ENCODE measurements at regions not wholly inside any gene's neighbourhood (a gene's known extent, or its start where the extent isn't known, plus 50 kb on each side); places are given as distances from the start of the nearest gene placed in this dataset.

DNA sequence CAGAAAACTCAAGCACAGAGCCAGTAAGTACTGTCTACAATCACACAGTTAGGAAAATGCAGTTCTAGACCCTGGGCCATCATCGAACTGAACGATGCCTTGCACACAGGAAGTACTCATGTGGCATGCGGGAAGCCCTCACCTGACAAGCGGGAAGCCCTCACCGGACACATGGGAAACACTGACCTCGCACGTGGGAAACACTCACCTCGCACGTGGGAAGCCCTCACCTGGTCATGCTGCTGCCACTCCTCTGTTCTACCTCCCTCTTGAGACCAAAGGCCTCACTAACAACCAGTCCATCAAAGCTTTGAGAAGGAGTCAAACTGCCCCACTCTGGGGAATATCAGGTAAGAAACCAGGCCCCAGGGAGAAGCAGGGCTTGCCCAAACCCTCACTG, 105.6 kb upstream of the PTPRT start:
- no peaks in the 10 kb centered on the region for H3K27me3 ChIP-seq (ENCODE audit: insufficient read depth, low read length)
- no peak overlapping the region for H2AFZ ChIP-seq (ENCODE audit: low read length)
- TF ChIP-seq EZH2 (IDR thresholded peaks at IDR 0.05; ENCODE audit: borderline replicate concordance, low read length) = no peak
- TF ChIP-seq, protein P1, sequence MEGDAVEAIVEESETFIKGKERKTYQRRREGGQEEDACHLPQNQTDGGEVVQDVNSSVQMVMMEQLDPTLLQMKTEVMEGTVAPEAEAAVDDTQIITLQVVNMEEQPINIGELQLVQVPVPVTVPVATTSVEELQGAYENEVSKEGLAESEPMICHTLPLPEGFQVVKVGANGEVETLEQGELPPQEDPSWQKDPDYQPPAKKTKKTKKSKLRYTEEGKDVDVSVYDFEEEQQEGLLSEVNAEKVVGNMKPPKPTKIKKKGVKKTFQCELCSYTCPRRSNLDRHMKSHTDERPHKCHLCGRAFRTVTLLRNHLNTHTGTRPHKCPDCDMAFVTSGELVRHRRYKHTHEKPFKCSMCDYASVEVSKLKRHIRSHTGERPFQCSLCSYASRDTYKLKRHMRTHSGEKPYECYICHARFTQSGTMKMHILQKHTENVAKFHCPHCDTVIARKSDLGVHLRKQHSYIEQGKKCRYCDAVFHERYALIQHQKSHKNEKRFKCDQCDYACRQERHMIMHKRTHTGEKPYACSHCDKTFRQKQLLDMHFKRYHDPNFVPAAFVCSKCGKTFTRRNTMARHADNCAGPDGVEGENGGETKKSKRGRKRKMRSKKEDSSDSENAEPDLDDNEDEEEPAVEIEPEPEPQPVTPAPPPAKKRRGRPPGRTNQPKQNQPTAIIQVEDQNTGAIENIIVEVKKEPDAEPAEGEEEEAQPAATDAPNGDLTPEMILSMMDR (IDR thresholded peaks at IDR 0.05; ENCODE audit: low read length) = no peak
- no peaks in the 10 kb centered on the region for H3K36me3 ChIP-seq (ENCODE audit: insufficient read depth, low read length)
- H4K20me1 ChIP-seq (ENCODE audit: insufficient read depth, low read length) = no peaks in the 10 kb centered on the region
- no peak overlapping the region for H3K27ac ChIP-seq (ENCODE audit: low read depth, low read length, poor library complexity, severe bottlenecking)
- no peaks in the 10 kb centered on the region for H3K79me2 ChIP-seq (ENCODE audit: insufficient read depth, low read length)
- no peaks in the 10 kb centered on the region for H3K9me2 ChIP-seq (ENCODE audit: low read depth, low read length)
- no peak overlapping the region for H3K9ac ChIP-seq (ENCODE audit: low read length)
- H3K9me3 ChIP-seq (ENCODE audit: low read length) = no peaks in the 10 kb centered on the region
- no peaks in the 10 kb centered on the region for H3K4me1 ChIP-seq (ENCODE audit: insufficient read depth, low read length, severe bottlenecking)
- H3K4me3 ChIP-seq (ENCODE audit: low read depth, low read length, poor library complexity, severe bottlenecking) = no peak overlapping the region
- H3K4me2 ChIP-seq (ENCODE audit: low read length) = no peak overlapping the region
- H3F3A ChIP-seq (ENCODE audit: insufficient read depth, low read length) = no peaks in the 10 kb centered on the region

DNA sequence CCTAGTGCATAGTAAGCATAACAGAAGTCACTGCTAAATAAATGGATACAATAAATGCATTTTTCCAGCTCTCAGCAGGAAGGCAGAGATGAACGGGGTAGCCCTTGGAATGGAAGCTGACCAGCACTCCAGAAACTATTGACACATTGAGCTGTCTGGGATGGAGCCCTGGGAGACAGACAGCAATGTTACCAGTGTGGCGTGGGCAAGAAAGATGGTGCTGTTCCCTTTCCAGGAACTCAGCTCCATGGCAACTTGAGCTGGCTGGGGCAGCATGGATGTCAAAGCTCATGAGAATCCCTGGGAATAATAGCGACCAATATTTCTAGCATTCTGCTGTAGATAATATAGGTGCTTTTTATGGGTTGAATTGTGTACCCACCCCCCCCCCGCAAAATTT, 104.3 kb upstream of the PTPRT start:
- Histone ChIP-seq H2AFZ (ENCODE audit: low read length) (no peak overlapping the region), H3K36me3 (ENCODE audit: insufficient read depth, low read length) (no peaks in the 10 kb centered on the region), H3K4me3 (ENCODE audit: low read depth, low read length, poor library complexity, severe bottlenecking) (no peak overlapping the region), H3K27ac (ENCODE audit: low read depth, low read length, poor library complexity, severe bottlenecking) (no peak overlapping the region), H3K4me2 (ENCODE audit: low read length) (no peak overlapping the region), H4K20me1 (ENCODE audit: insufficient read depth, low read length) (no peaks in the 10 kb centered on the region), H3K27me3 (ENCODE audit: insufficient read depth, low read length) (no peaks in the 10 kb centered on the region), H3K9ac (ENCODE audit: low read length) (no peak overlapping the region), H3K4me1 (ENCODE audit: insufficient read depth, low read length, severe bottlenecking) (no peaks in the 10 kb centered on the region), H3K79me2 (ENCODE audit: insufficient read depth, low read length) (no peaks in the 10 kb centered on the region), H3K9me2 (ENCODE audit: low read depth, low read length) (no peaks in the 10 kb centered on the region), H3K9me3 (ENCODE audit: low read length) (no peaks in the 10 kb centered on the region), H3F3A (ENCODE audit: insufficient read depth, low read length) (no peaks in the 10 kb centered on the region)
- TF ChIP-seq EZH2 (IDR thresholded peaks at IDR 0.05; ENCODE audit: borderline replicate concordance, low read length) = no peak
- TF ChIP-seq, protein P1 (IDR thresholded peaks at IDR 0.05; ENCODE audit: low read length) = no peak

DNA sequence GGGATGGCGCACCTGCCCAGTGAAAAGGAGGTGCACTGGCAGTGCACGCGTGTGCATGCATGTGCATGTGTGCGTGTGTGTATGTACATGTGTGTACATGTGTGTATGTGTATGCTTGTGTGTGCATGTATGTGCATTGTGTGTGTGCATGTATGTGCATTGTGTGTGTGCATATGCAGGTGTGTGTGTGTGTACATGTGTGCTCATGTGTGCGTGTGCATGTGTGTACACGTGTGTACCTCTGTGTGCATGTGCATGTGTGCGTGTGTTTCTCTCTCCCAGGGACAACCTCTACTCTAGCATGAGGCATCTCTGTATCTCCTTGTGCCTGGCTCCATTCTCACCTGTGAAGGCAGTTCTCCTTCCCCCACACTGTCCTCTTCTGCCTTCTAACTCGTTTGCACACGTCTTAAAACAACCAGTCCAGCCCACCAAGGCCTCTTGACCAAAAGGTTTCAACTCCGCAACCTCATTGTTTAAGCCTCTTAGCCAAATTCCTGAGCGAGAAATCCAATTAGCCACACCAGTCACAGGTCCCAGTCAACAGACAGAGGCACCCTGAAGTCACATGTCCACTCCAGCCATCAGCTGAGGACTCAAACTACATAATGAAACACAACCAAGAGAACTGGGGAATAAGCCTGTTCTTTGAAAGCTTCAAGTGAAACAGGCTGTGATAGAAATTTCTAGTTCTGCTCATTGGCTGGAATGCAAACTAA, 103.5 kb upstream of the PTPRT start:
- Histone ChIP-seq H4K20me1 (ENCODE audit: insufficient read depth, low read length) (no peaks in the 10 kb centered on the region), H3K9ac (ENCODE audit: low read length) (no peak overlapping the region), H3K27me3 (ENCODE audit: insufficient read depth, low read length) (no peaks in the 10 kb centered on the region), H3K27ac (ENCODE audit: low read depth, low read length, poor library complexity, severe bottlenecking) (no peak overlapping the region), H3K9me3 (ENCODE audit: low read length) (no peaks in the 10 kb centered on the region), H3F3A (ENCODE audit: insufficient read depth, low read length) (no peaks in the 10 kb centered on the region), H2AFZ (ENCODE audit: low read length) (no peak overlapping the region), H3K4me2 (ENCODE audit: low read length) (no peak overlapping the region), H3K79me2 (ENCODE audit: insufficient read depth, low read length) (no peaks in the 10 kb centered on the region), H3K9me2 (ENCODE audit: low read depth, low read length) (no peaks in the 10 kb centered on the region), H3K4me1 (ENCODE audit: insufficient read depth, low read length, severe bottlenecking) (no peaks in the 10 kb centered on the region), H3K36me3 (ENCODE audit: insufficient read depth, low read length) (no peaks in the 10 kb centered on the region), H3K4me3 (ENCODE audit: low read depth, low read length, poor library complexity, severe bottlenecking) (no peak overlapping the region)
- no peak for TF ChIP-seq EZH2 (IDR thresholded peaks at IDR 0.05; ENCODE audit: borderline replicate concordance, low read length)
- TF ChIP-seq, protein P1 (IDR thresholded peaks at IDR 0.05; ENCODE audit: low read length) = no peak

Data from OCI-LY1 (cell line).